Cardiac fibroblast (primary cell): ENCODE measurements at regions not wholly inside any gene's neighbourhood (a gene's known extent, or its start where the extent isn't known, plus 50 kb on each side); places are given as distances from the start of the nearest gene placed in this dataset.
A peak's percentile ranks its signal among the peaks of the same experiment; 100 is the strongest.

Experiments used
- DNase-seq, 2 donors: peaks; one replicate each; pipeline versions ENCODE4 v3.0.0 to v3.0.0-alpha.2; 2010; ENCODE audit warnings: low read depth in 2 of 2
- H3K4me3 ChIP-seq, 2 donors: replicated peaks in 1 of 2; 1 replicate in 1 of 2; 2 replicates in 1 of 2; pipeline ENCODE4 v1.5.1; 2011; ENCODE audit warnings: low read depth in 2 of 2, low read length in 2 of 2, mild to moderate bottlenecking in 2 of 2, moderate library complexity in 1 of 2
- CTCF ChIP-seq: IDR thresholded peaks from one replicate; pipeline ENCODE4 v1.5.1; 2011; ENCODE audit warnings: low read depth, mild to moderate bottlenecking, low read length, inconsistent platforms

GRCh38 chr1:29532751-29533150, 296.4 kb downstream of the PTPRU start:
- peak in 1 of 2 donors; percentile 10 for DNase-seq
- no peak overlapping the region for H3K4me3 ChIP-seq
- TF ChIP-seq CTCF: no peak

GRCh38 chr1:29532285-29532684, 296.0 kb downstream of the PTPRU start:
- no peak overlapping the region for H3K4me3 ChIP-seq
- TF ChIP-seq CTCF: no peak
- DNase-seq: no peak

GRCh38 chr1:29531596-29531995, 295.3 kb downstream of the PTPRU start:
- TF ChIP-seq CTCF: no peak
- H3K4me3 ChIP-seq: no peak overlapping the region
- DNase-seq: no peak

GRCh38 chr1:29529677-29530278, 293.5 kb downstream of the PTPRU start:
- H3K4me3 ChIP-seq: no peak overlapping the region
- no peak for DNase-seq
- no peak for TF ChIP-seq CTCF

GRCh38 chr1:29527314-29528004, 291.1 kb downstream of the PTPRU start:
- no peak for DNase-seq
- H3K4me3 ChIP-seq: no peak overlapping the region
- no peak for TF ChIP-seq CTCF

GRCh38 chr1:29525941-29526340, 289.6 kb downstream of the PTPRU start:
- H3K4me3 ChIP-seq: no peak overlapping the region
- TF ChIP-seq CTCF: no peak
- DNase-seq: no peak
